Left lung (tissue), 4 donors: ENCODE measurements at regions not wholly inside any gene's neighbourhood (a gene's known extent, or its start where the extent isn't known, plus 50 kb on each side); places are given as distances from the start of the nearest gene placed in this dataset.

Source experiments
- ATAC-seq: fragments of 200-7000 bp; cut with Tn5 transposase; one replicate; pipeline ENCODE4 v1.9.1; 2020; ENCODE audit warnings: moderate library complexity
- DNase-seq, 4 donors: peaks; one replicate each; pipeline ENCODE4 v3.0.0-alpha.2; 2013 to 2020
- H3K27ac ChIP-seq, 2 donors: fragments of 200-600 bp; sonication (generic) in 1 of 2; one replicate each; pipeline versions ENCODE4 v1.5.0 to v1.8.0; 2020 to 2021
- H3K27me3 ChIP-seq, 2 donors: fragments of 200-600 bp; sonication (generic) in 1 of 2; one replicate each; pipeline versions ENCODE4 v1.5.0 to v1.8.0; 2020 to 2021
- H3K36me3 ChIP-seq, 2 donors: fragments of 200-600 bp; sonication (generic) in 1 of 2; one replicate each; pipeline versions ENCODE4 v1.5.0 to v1.8.0; 2020 to 2021
- H3K4me1 ChIP-seq, 2 donors: fragments of 200-600 bp; one replicate each; pipeline ENCODE4 v1.8.0; 2021
- H3K4me3 ChIP-seq, 2 donors: fragments of 200-600 bp; sonication (generic) in 1 of 2; one replicate each; pipeline versions ENCODE4 v1.5.0 to v1.8.0; 2020 to 2021; ENCODE audit warnings: mild to moderate bottlenecking in 1 of 2
- H3K9me3 ChIP-seq, 2 donors: fragments of 200-600 bp; sonication (generic) in 1 of 2; one replicate each; pipeline versions ENCODE4 v1.5.0 to v1.8.0; 2020 to 2021
- CTCF ChIP-seq, 2 donors: fragments of 200-600 bp; sonication (generic) in 1 of 2; IDR thresholded peaks; one replicate each; pipeline versions ENCODE4 v1.5.0 to v1.8.0; 2021; ENCODE audit warnings: antibody characterized with exemption in 2 of 2
- intact Hi-C, 2 donors: fragments of 100-400 bp; cut with DNase I; formaldehyde crosslinking; loops; one replicate each; pipeline versions ENCODE4 v1.11.2 to v1.14.2; 2022
- donor health status: DM: no; HTN: yes; CAD: no.
- donor health status: DM: no; HTN: no; CAD: no.

- TF ChIP-seq CTCF (IDR thresholded peaks at IDR 0.05): no peak
- peaks cover 0 to 17% of the 10 kb centered on the region in 2 donors for H3K27me3 ChIP-seq
- H3K4me3 ChIP-seq: no peak overlapping the region
- intact Hi-C loops: no loop called here
- H3K36me3 ChIP-seq: no peaks in the 10 kb centered on the region
- no peaks in the 10 kb centered on the region for H3K4me1 ChIP-seq
- ATAC-seq (no peak), DNase-seq (no peak)
- H3K9me3 ChIP-seq: no peaks in the 10 kb centered on the region
- H3K27ac ChIP-seq: no peak overlapping the region
These were observed 73.2 kb upstream of the C16orf82 start for GRCh38 chr16:26993511-26993910.

- no peak for TF ChIP-seq CTCF (IDR thresholded peaks at IDR 0.05)
- intact Hi-C loops: no loop called here
- H3K4me1 ChIP-seq: no peaks in the 10 kb centered on the region
- no peaks in the 10 kb centered on the region for H3K36me3 ChIP-seq
- no peak overlapping the region for H3K4me3 ChIP-seq
- no peaks in the 10 kb centered on the region for H3K9me3 ChIP-seq
- ATAC-seq (no peak), DNase-seq (no peak)
- no peak overlapping the region for H3K27ac ChIP-seq
- H3K27me3 ChIP-seq: peaks cover 0 to 17% of the 10 kb centered on the region in 2 donors
These were observed 72.8 kb upstream of the C16orf82 start for GRCh38 chr16:26993963-26994362.

- intact Hi-C loops: no loop called here
- peaks cover 0 to 17% of the 10 kb centered on the region in 2 donors for H3K27me3 ChIP-seq
- no peaks in the 10 kb centered on the region for H3K36me3 ChIP-seq
- H3K4me1 ChIP-seq: no peaks in the 10 kb centered on the region
- H3K9me3 ChIP-seq: no peaks in the 10 kb centered on the region
- H3K27ac ChIP-seq: no peak overlapping the region
- no peak for TF ChIP-seq CTCF (IDR thresholded peaks at IDR 0.05)
- H3K4me3 ChIP-seq: no peak overlapping the region
- DNase-seq (no peak), ATAC-seq (no peak)
These were observed 71.2 kb upstream of the C16orf82 start for GRCh38 chr16:26995522-26995921.

GRCh38 chr16:27005386-27005785 is 61.3 kb upstream of the C16orf82 start:
- intact Hi-C loops: no loop called here
- Histone ChIP-seq H3K36me3 (no peaks in the 10 kb centered on the region), H3K4me1 (no peaks in the 10 kb centered on the region), H3K27ac (no peak overlapping the region), H3K9me3 (no peaks in the 10 kb centered on the region), H3K4me3 (no peak overlapping the region), H3K27me3 (no peaks in the 10 kb centered on the region)
- ATAC-seq (no peak), DNase-seq (no peak)
- no peak for TF ChIP-seq CTCF (IDR thresholded peaks at IDR 0.05)
